OCI-LY3 (cell line): ENCODE measurements at regions not wholly inside any gene's neighbourhood (a gene's known extent, or its start where the extent isn't known, plus 50 kb on each side); places are given as distances from the start of the nearest gene placed in this dataset.

Experiments used
- H2AFZ ChIP-seq: fragments of 200-600, 300-600 bp; shearing (Covaris generic); 2 replicates; pipeline ENCODE4 v1.6.0; 2014; ENCODE audit warnings: antibody characterized with exemption, low read depth, low read length
- H3K27ac ChIP-seq: fragments of 200-600, 300-600 bp; sonication (generic); 2 replicates; pipeline ENCODE4 v1.5.1; 2014; ENCODE audit warnings: mild to moderate bottlenecking, low read length, moderate library complexity, mixed read lengths
- H3K27me3 ChIP-seq: fragments of 200-600, 300-600 bp; sonication (generic); 2 replicates; pipeline ENCODE4 v1.6.1; 2014; ENCODE audit warnings: low read depth, low read length, mixed read lengths
- H3K36me3 ChIP-seq: fragments of 200-600, 300-600 bp; sonication (generic); replicated peaks from 2 replicates; pipeline ENCODE3; 2014; ENCODE audit warnings: low read depth, low read length, mixed read lengths
- H3K4me1 ChIP-seq: fragments of 300-600, 200-600 bp; sonication (generic); 2 replicates; pipeline ENCODE4 v1.6.1; 2014; ENCODE audit warnings: low read length, mixed read lengths
- H3K4me2 ChIP-seq: fragments of 200-600, 300-600 bp; sonication (generic); 2 replicates; pipeline ENCODE4 v1.6.1; 2014; ENCODE audit warnings: low read length, mixed read lengths
- H3K4me3 ChIP-seq: fragments of 300-600, 200-600 bp; sonication (generic); 2 replicates; pipeline ENCODE4 v1.5.1; 2014; ENCODE audit warnings: antibody characterized with exemption, mild to moderate bottlenecking, low read length, moderate library complexity
- H3K79me2 ChIP-seq: fragments of 300-600, 200-600 bp; shearing (Covaris generic); 2 replicates; pipeline ENCODE4 v1.6.1; 2014; ENCODE audit warnings: mild to moderate bottlenecking, low read length, mixed read lengths
- H3K9ac ChIP-seq: fragments of 300-600, 200-600 bp; shearing (Covaris generic); 2 replicates; pipeline ENCODE4 v1.6.0; 2014; ENCODE audit warnings: mild to moderate bottlenecking, low read length, moderate library complexity
- H3K9me3 ChIP-seq: fragments of 200-600, 300-600 bp; shearing (Covaris generic); 2 replicates; pipeline ENCODE4 v1.6.1; 2014; ENCODE audit warnings: low read length, mixed read lengths; ENCODE audit not compliant: insufficient read depth
- H4K20me1 ChIP-seq: fragments of 200-600, 300-600 bp; sonication (generic); 2 replicates; pipeline ENCODE4 v1.6.1; 2016; ENCODE audit warnings: low read length, mixed read lengths; ENCODE audit not compliant: insufficient read depth
- EZH2phosphoT487 ChIP-seq: fragments of 200-600 bp; shearing (Covaris generic); IDR thresholded peaks from 2 replicates; pipeline ENCODE4 v1.6.1; 2018; ENCODE audit warnings: antibody characterized with exemption, mixed run types, low read depth
- TF ChIP-seq, protein P1 (sequence below): fragments of 200-600, 300-600 bp; sonication (generic); IDR thresholded peaks from 2 replicates; pipeline ENCODE4 v1.5.1; 2014; ENCODE audit warnings: antibody characterized with exemption, low read length, low read depth

DNA sequence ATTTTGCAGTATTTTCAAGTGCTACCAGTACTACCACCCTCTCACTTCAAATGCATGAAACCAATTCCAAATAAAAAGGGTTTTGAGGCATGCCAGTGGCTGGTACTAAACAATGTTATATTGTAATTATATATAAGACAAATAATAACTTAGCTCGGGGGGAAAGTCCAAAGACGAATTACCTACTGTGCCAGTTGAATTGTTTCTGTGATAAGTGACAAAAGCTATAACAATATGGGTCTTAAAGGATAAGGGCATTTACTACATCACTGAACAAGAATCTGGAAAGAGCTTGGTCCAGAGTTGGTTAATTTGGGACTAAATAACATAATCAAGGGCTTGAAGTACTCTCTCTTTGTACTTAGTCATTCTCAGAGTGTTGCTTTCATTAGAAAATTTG, 404.7 kb upstream of the CHAC2 start:
- Histone ChIP-seq H3K9me3 (peaks cover 3% of the 10 kb centered on the region; the same call in 1 of the 2 replicates), H3K27me3 (no peaks in the 10 kb centered on the region), H3K4me2 (no peak overlapping the region), H2AFZ (no peak overlapping the region), H3K4me1 (no peaks in the 10 kb centered on the region), H3K79me2 (no peaks in the 10 kb centered on the region), H3K36me3 (no peaks in the 10 kb centered on the region), H3K27ac (no peak overlapping the region), H3K4me3 (no peak overlapping the region), H4K20me1 (no peaks in the 10 kb centered on the region), H3K9ac (no peak overlapping the region)
- no peak for TF ChIP-seq EZH2phosphoT487
- TF ChIP-seq, protein P1, sequence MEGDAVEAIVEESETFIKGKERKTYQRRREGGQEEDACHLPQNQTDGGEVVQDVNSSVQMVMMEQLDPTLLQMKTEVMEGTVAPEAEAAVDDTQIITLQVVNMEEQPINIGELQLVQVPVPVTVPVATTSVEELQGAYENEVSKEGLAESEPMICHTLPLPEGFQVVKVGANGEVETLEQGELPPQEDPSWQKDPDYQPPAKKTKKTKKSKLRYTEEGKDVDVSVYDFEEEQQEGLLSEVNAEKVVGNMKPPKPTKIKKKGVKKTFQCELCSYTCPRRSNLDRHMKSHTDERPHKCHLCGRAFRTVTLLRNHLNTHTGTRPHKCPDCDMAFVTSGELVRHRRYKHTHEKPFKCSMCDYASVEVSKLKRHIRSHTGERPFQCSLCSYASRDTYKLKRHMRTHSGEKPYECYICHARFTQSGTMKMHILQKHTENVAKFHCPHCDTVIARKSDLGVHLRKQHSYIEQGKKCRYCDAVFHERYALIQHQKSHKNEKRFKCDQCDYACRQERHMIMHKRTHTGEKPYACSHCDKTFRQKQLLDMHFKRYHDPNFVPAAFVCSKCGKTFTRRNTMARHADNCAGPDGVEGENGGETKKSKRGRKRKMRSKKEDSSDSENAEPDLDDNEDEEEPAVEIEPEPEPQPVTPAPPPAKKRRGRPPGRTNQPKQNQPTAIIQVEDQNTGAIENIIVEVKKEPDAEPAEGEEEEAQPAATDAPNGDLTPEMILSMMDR, result no peak

DNA sequence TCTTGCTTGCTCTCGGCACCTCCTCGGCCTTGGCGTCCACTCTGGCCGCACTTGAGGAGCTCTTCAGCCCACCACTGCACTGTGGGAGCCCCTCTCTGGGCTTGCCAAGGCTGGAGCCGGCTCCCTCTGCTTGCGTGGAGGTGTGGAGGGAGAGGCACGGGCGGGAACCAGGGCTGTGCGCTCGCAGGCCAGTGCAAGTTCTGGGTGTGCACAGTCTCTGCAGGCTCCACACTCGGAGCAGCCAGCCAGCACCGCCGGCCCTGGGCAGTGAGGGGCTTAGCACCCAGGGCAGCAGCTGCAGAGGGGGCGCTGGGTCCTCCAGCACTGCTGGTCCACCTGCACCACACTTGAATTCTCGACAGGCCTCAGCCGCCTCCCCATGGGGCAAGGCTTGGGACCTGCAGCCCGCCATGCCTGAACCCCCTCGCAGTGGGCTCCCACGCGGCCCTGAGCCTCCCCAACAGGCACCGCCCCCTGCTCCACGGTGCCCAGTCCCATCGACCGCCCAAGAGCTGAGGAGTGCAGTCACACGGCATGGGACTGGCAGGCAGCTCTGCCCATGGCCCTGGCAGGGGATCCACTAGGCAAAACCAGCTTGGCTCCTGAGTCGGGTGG, 411.2 kb upstream of the CHAC2 start:
- no peak overlapping the region for H2AFZ ChIP-seq
- TF ChIP-seq, protein P1, result no peak
- TF ChIP-seq EZH2phosphoT487, result no peak
- no peak overlapping the region for H3K27ac ChIP-seq
- H3K4me2 ChIP-seq, result no peak overlapping the region
- no peaks in the 10 kb centered on the region for H3K36me3 ChIP-seq
- H3K4me3 ChIP-seq, result no peak overlapping the region
- H3K9me3 ChIP-seq, result peaks cover 3% of the 10 kb centered on the region; the same call in 1 of the 2 replicates
- no peaks in the 10 kb centered on the region for H3K79me2 ChIP-seq
- H3K27me3 ChIP-seq, result no peaks in the 10 kb centered on the region
- H3K4me1 ChIP-seq, result no peaks in the 10 kb centered on the region
- no peak overlapping the region for H3K9ac ChIP-seq
- H4K20me1 ChIP-seq, result no peaks in the 10 kb centered on the region

DNA sequence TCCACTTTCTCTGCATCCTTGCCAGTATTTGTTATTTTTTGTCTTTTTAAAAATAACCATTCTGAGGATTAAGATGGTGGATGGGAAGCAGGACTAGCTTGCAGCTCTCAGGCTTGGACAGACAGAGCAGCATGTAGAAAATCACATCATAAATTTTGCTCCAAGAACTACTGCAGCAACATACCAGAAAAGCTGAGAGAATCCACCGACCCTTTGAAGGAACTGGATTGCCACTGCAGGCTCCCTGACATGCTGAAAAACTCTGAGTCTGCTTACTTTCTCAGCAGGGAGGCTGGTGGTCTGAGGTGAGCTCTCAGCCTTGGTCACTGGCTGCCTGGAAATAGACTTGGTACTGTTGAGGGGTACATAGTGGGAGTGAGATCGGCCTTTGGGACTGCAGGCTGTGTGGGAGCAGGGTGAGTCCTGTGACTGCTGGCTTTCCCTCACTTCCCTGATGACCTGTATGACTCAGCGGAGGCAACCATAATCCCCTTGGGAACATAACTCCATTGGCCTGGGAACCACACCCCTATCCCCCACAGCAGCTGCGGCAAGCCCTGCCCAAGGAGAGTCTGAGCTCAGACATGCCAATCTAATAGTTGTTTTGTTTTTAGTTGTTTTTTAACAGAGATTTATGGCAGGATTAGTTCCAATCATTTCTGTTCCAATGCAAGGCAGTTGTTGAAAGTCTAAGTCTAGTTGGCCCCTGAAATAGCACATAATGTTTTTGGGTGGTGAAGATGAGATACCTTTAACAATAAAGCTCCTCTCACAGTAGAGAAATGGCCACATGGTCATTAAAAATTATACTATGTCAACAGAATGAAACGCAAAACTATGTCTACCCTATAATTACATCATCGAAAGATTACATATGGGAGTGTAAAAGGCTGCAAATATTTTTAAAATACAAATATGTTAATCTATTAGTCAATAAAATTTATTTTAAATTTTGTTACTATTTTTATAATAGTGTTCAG, 414.2 kb upstream of the CHAC2 start:
- Histone ChIP-seq H3K9ac (no peak overlapping the region), H3K4me3 (no peak overlapping the region), H3K9me3 (no peaks in the 10 kb centered on the region), H3K27me3 (no peaks in the 10 kb centered on the region), H2AFZ (no peak overlapping the region), H3K36me3 (no peaks in the 10 kb centered on the region), H3K4me1 (no peaks in the 10 kb centered on the region), H3K79me2 (no peaks in the 10 kb centered on the region), H3K27ac (no peak overlapping the region), H3K4me2 (no peak overlapping the region), H4K20me1 (no peaks in the 10 kb centered on the region)
- no peak for TF ChIP-seq EZH2phosphoT487
- TF ChIP-seq, protein P1, result no peak

DNA sequence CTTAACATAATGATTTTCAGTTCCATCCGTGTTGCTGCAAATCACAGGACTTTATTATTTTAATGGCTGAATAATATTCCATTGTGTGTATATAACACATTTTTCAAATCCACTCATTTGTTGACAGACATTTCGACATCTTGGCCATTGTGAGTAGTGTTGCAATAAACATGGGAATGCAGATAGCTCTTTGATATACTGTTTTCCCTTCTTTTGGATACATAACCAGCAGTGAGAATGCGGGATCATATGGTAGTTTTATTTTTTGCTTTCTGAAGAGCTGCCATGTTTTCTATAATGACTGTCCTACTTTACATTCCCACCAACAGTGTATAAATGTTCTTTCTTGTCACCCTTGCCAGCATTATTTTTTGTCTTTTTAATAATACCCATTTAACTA, 420.3 kb upstream of the CHAC2 start:
- H3K4me2 ChIP-seq, result no peak overlapping the region

More for the DNA sequence above, 420.3 kb upstream of the CHAC2 start:
- no peaks in the 10 kb centered on the region for H3K4me1 ChIP-seq
- no peaks in the 10 kb centered on the region for H3K27me3 ChIP-seq
- no peak overlapping the region for H3K9ac ChIP-seq
- no peak overlapping the region for H2AFZ ChIP-seq
- no peaks in the 10 kb centered on the region for H3K9me3 ChIP-seq
- H3K79me2 ChIP-seq, result no peaks in the 10 kb centered on the region
- H3K36me3 ChIP-seq, result no peaks in the 10 kb centered on the region
- H4K20me1 ChIP-seq, result no peaks in the 10 kb centered on the region
- no peak for TF ChIP-seq EZH2phosphoT487
- TF ChIP-seq, protein P1, result no peak
- H3K4me3 ChIP-seq, result no peak overlapping the region
- H3K27ac ChIP-seq, result no peak overlapping the region
